ENCODE measurements at regions not wholly inside any gene's neighbourhood (a gene's known extent, or its start where the extent isn't known, plus 50 kb on each side); places are given as distances from the start of the nearest gene placed in this dataset.

GRCh38 chr17:74147056-74147835 is 56.2 kb upstream of the RPL38 start:
- no peak for TF ChIP-seq CTCF (IDR thresholded peaks at IDR 0.05; ENCODE audit: low read length)
- TF ChIP-seq EZH2 (IDR thresholded peaks at IDR 0.05; ENCODE audit: borderline replicate concordance, low read length), result no peak
- Histone ChIP-seq H3K4me3 (ENCODE audit: low read depth, low read length, poor library complexity, severe bottlenecking) (no peak overlapping the region), H3K4me2 (ENCODE audit: low read length) (no peak overlapping the region), H2AFZ (ENCODE audit: low read length) (no peak overlapping the region), H3F3A (ENCODE audit: insufficient read depth, low read length) (no peaks in the 10 kb centered on the region), H3K4me1 (ENCODE audit: insufficient read depth, low read length, severe bottlenecking) (no peaks in the 10 kb centered on the region), H3K27ac (ENCODE audit: low read depth, low read length, poor library complexity, severe bottlenecking) (no peak overlapping the region), H3K27me3 (ENCODE audit: insufficient read depth, low read length) (no peaks in the 10 kb centered on the region), H3K9me3 (ENCODE audit: low read length) (peaks cover 5% of the 10 kb centered on the region; the same call in 1 of the 2 replicates), H3K79me2 (ENCODE audit: insufficient read depth, low read length) (no peaks in the 10 kb centered on the region), H3K36me3 (ENCODE audit: insufficient read depth, low read length) (no peaks in the 10 kb centered on the region; the same call in 1 of the 2 replicates), H3K9me2 (ENCODE audit: low read depth, low read length) (no peaks in the 10 kb centered on the region), H3K9ac (ENCODE audit: low read length) (no peak overlapping the region), H4K20me1 (ENCODE audit: insufficient read depth, low read length) (no peaks in the 10 kb centered on the region)

GRCh38 chr17:74147966-74148365 is 55.5 kb upstream of the RPL38 start:
- H3K9me2 ChIP-seq (ENCODE audit: low read depth, low read length), result no peaks in the 10 kb centered on the region
- no peaks in the 10 kb centered on the region for H3F3A ChIP-seq (ENCODE audit: insufficient read depth, low read length)
- H3K79me2 ChIP-seq (ENCODE audit: insufficient read depth, low read length), result no peaks in the 10 kb centered on the region
- TF ChIP-seq CTCF (IDR thresholded peaks at IDR 0.05; ENCODE audit: low read length) (no peak), EZH2 (IDR thresholded peaks at IDR 0.05; ENCODE audit: borderline replicate concordance, low read length) (no peak)
- H3K4me3 ChIP-seq (ENCODE audit: low read depth, low read length, poor library complexity, severe bottlenecking), result no peak overlapping the region
- H3K4me2 ChIP-seq (ENCODE audit: low read length), result no peak overlapping the region
- no peaks in the 10 kb centered on the region; the same call in 1 of the 2 replicates for H3K36me3 ChIP-seq (ENCODE audit: insufficient read depth, low read length)
- peaks cover under 1% of the 10 kb centered on the region; the same call in 1 of the 2 replicates for H3K27me3 ChIP-seq (ENCODE audit: insufficient read depth, low read length)
- H3K4me1 ChIP-seq (ENCODE audit: insufficient read depth, low read length, severe bottlenecking), result no peaks in the 10 kb centered on the region
- H4K20me1 ChIP-seq (ENCODE audit: insufficient read depth, low read length), result no peaks in the 10 kb centered on the region
- H3K9me3 ChIP-seq (ENCODE audit: low read length), result peaks cover under 1% of the 10 kb centered on the region; the same call in 1 of the 2 replicates
- no peak overlapping the region for H2AFZ ChIP-seq (ENCODE audit: low read length)
- no peak overlapping the region for H3K27ac ChIP-seq (ENCODE audit: low read depth, low read length, poor library complexity, severe bottlenecking)
- no peak overlapping the region for H3K9ac ChIP-seq (ENCODE audit: low read length)

- TF ChIP-seq EZH2 (IDR thresholded peaks at IDR 0.05; ENCODE audit: borderline replicate concordance, low read length), result no peak
- Histone ChIP-seq H3K79me2 (ENCODE audit: insufficient read depth, low read length) (no peaks in the 10 kb centered on the region), H3K9me3 (ENCODE audit: low read length) (no peaks in the 10 kb centered on the region), H3K27me3 (ENCODE audit: insufficient read depth, low read length) (peaks cover 5% of the 10 kb centered on the region; the same call in 1 of the 2 replicates), H3K9me2 (ENCODE audit: low read depth, low read length) (no peaks in the 10 kb centered on the region), H3K9ac (ENCODE audit: low read length) (no peak overlapping the region), H3K4me1 (ENCODE audit: insufficient read depth, low read length, severe bottlenecking) (no peaks in the 10 kb centered on the region), H3F3A (ENCODE audit: insufficient read depth, low read length) (no peaks in the 10 kb centered on the region), H3K36me3 (ENCODE audit: insufficient read depth, low read length) (no peaks in the 10 kb centered on the region; the same call in 1 of the 2 replicates), H4K20me1 (ENCODE audit: insufficient read depth, low read length) (no peaks in the 10 kb centered on the region), H3K4me2 (ENCODE audit: low read length) (no peak overlapping the region), H3K27ac (ENCODE audit: low read depth, low read length, poor library complexity, severe bottlenecking) (no peak overlapping the region), H3K4me3 (ENCODE audit: low read depth, low read length, poor library complexity, severe bottlenecking) (no peak overlapping the region), H2AFZ (ENCODE audit: low read length) (no peak overlapping the region)
These were observed 55.0 kb upstream of the RPL38 start for GRCh38 chr17:74148446-74148845.

Measured in OCI-LY1 (cell line).